ENCODE measurements at regions not wholly inside any gene's neighbourhood (a gene's known extent, or its start where the extent isn't known, plus 50 kb on each side); places are given as distances from the start of the nearest gene placed in this dataset.

- DNase-seq (ENCODE audit: low spot score): no peak
- no peaks in the 10 kb centered on the region for H3K9me3 Mint-ChIP-seq (ENCODE audit: unreplicated experiment)
- H3K27me3 Mint-ChIP-seq (ENCODE audit: unreplicated experiment): no peaks in the 10 kb centered on the region
- H3K36me3 Mint-ChIP-seq (ENCODE audit: low read depth, unreplicated experiment): no peaks in the 10 kb centered on the region
- H3K27ac Mint-ChIP-seq (ENCODE audit: unreplicated experiment): no peak overlapping the region
- no peaks in the 10 kb centered on the region for H3K4me1 Mint-ChIP-seq (ENCODE audit: unreplicated experiment)
- TF ChIP-seq CTCF (IDR thresholded peaks at IDR 0.05; ENCODE audit: unreplicated experiment): no peak
- no peak overlapping the region for H3K4me3 Mint-ChIP-seq (ENCODE audit: unreplicated experiment)
These were observed 659.9 kb downstream of the EPM2A start for GRCh38 chr6:145075425-145075824.

GRCh38 chr6:145076115-145076841 lies 659.0 kb downstream of the EPM2A start:
- Mint-ChIP-seq H3K27ac (ENCODE audit: unreplicated experiment) (no peak overlapping the region), H3K36me3 (ENCODE audit: low read depth, unreplicated experiment) (no peaks in the 10 kb centered on the region), H3K4me3 (ENCODE audit: unreplicated experiment) (no peak overlapping the region), H3K27me3 (ENCODE audit: unreplicated experiment) (no peaks in the 10 kb centered on the region), H3K9me3 (ENCODE audit: unreplicated experiment) (no peaks in the 10 kb centered on the region), H3K4me1 (ENCODE audit: unreplicated experiment) (no peaks in the 10 kb centered on the region)
- no peak for DNase-seq (ENCODE audit: low spot score)
- TF ChIP-seq CTCF (IDR thresholded peaks at IDR 0.05; ENCODE audit: unreplicated experiment): no peak

GRCh38 chr6:145077382-145077781 lies 657.9 kb downstream of the EPM2A start:
- Mint-ChIP-seq H3K27me3 (ENCODE audit: unreplicated experiment) (no peaks in the 10 kb centered on the region), H3K27ac (ENCODE audit: unreplicated experiment) (no peak overlapping the region), H3K36me3 (ENCODE audit: low read depth, unreplicated experiment) (no peaks in the 10 kb centered on the region), H3K9me3 (ENCODE audit: unreplicated experiment) (no peaks in the 10 kb centered on the region), H3K4me3 (ENCODE audit: unreplicated experiment) (no peak overlapping the region), H3K4me1 (ENCODE audit: unreplicated experiment) (no peaks in the 10 kb centered on the region)
- no peak for TF ChIP-seq CTCF (IDR thresholded peaks at IDR 0.05; ENCODE audit: unreplicated experiment)
- no peak for DNase-seq (ENCODE audit: low spot score)

GRCh38 chr6:145080651-145081050 lies 654.7 kb downstream of the EPM2A start:
- Mint-ChIP-seq H3K36me3 (ENCODE audit: low read depth, unreplicated experiment) (no peaks in the 10 kb centered on the region), H3K27me3 (ENCODE audit: unreplicated experiment) (no peaks in the 10 kb centered on the region), H3K4me1 (ENCODE audit: unreplicated experiment) (no peaks in the 10 kb centered on the region), H3K4me3 (ENCODE audit: unreplicated experiment) (no peak overlapping the region), H3K27ac (ENCODE audit: unreplicated experiment) (no peak overlapping the region), H3K9me3 (ENCODE audit: unreplicated experiment) (no peaks in the 10 kb centered on the region)
- no peak for TF ChIP-seq CTCF (IDR thresholded peaks at IDR 0.05; ENCODE audit: unreplicated experiment)
- DNase-seq (ENCODE audit: low spot score): no peak

- Mint-ChIP-seq H3K27me3 (ENCODE audit: unreplicated experiment) (no peaks in the 10 kb centered on the region), H3K27ac (ENCODE audit: unreplicated experiment) (no peak overlapping the region), H3K4me3 (ENCODE audit: unreplicated experiment) (no peak overlapping the region)
These were observed 653.6 kb downstream of the EPM2A start for GRCh38 chr6:145081677-145082076.

More at GRCh38 chr6:145081677-145082076, 653.6 kb downstream of the EPM2A start:
- H3K4me1 Mint-ChIP-seq (ENCODE audit: unreplicated experiment): no peaks in the 10 kb centered on the region
- no peak for TF ChIP-seq CTCF (IDR thresholded peaks at IDR 0.05; ENCODE audit: unreplicated experiment)
- H3K9me3 Mint-ChIP-seq (ENCODE audit: unreplicated experiment): no peaks in the 10 kb centered on the region
- DNase-seq (ENCODE audit: low spot score): no peak
- no peaks in the 10 kb centered on the region for H3K36me3 Mint-ChIP-seq (ENCODE audit: low read depth, unreplicated experiment)

Measured in endothelial cell (in vitro differentiated cells).